B cell (primary cell): ENCODE measurements at regions not wholly inside any gene's neighbourhood (a gene's known extent, or its start where the extent isn't known, plus 50 kb on each side); places are given as distances from the start of the nearest gene placed in this dataset.

Experiments
- EZH2 ChIP-seq: IDR thresholded peaks from 2 replicates; pipeline ENCODE4 v1.6.1; 2012; ENCODE audit warnings: borderline replicate concordance, low read depth, mild to moderate bottlenecking, moderate library complexity, low read length; ENCODE audit not compliant: insufficient read depth, poor library complexity, severe bottlenecking
- TF ChIP-seq, protein P1 (sequence below): fragments of 200-600 bp; IDR thresholded peaks from one replicate; pipeline ENCODE4 v1.8.0; 2022; ENCODE audit warnings: antibody characterized with exemption, mild to moderate bottlenecking

- TF ChIP-seq, protein P1, sequence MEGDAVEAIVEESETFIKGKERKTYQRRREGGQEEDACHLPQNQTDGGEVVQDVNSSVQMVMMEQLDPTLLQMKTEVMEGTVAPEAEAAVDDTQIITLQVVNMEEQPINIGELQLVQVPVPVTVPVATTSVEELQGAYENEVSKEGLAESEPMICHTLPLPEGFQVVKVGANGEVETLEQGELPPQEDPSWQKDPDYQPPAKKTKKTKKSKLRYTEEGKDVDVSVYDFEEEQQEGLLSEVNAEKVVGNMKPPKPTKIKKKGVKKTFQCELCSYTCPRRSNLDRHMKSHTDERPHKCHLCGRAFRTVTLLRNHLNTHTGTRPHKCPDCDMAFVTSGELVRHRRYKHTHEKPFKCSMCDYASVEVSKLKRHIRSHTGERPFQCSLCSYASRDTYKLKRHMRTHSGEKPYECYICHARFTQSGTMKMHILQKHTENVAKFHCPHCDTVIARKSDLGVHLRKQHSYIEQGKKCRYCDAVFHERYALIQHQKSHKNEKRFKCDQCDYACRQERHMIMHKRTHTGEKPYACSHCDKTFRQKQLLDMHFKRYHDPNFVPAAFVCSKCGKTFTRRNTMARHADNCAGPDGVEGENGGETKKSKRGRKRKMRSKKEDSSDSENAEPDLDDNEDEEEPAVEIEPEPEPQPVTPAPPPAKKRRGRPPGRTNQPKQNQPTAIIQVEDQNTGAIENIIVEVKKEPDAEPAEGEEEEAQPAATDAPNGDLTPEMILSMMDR = no peak
- no peak for TF ChIP-seq EZH2
These were observed 62.9 kb upstream of the COL21A1 start for GRCh38 chr6:56310241-56310640.
